ENCODE measurements at regions not wholly inside any gene's neighbourhood (a gene's known extent, or its start where the extent isn't known, plus 50 kb on each side); places are given as distances from the start of the nearest gene placed in this dataset.

- Histone ChIP-seq H3K9me1 (ENCODE audit: control insufficient read depth, extremely low read depth, insufficient read depth, low read length) (no peaks in the 10 kb centered on the region), H3K27me3 (ENCODE audit: control insufficient read depth, extremely low read depth, insufficient read depth, low read length) (no peaks in the 10 kb centered on the region), H3K36me3 (ENCODE audit: control insufficient read depth in 2 of 2, extremely low read depth in 1 of 2, insufficient read depth in 2 of 2, low read length in 2 of 2) (no peaks in the 10 kb centered on the region), H4K20me1 (ENCODE audit: control insufficient read depth, extremely low read depth, insufficient read depth, low read length) (no peaks in the 10 kb centered on the region), H3K4me1 (ENCODE audit: control insufficient read depth, extremely low read depth, insufficient read depth, low read length) (peaks cover 19% of the 10 kb centered on the region), H3K79me2 (ENCODE audit: control insufficient read depth, insufficient read depth, low read length) (no peaks in the 10 kb centered on the region), H2AFZ (ENCODE audit: control insufficient read depth, low read length) (no peak overlapping the region), H3K4me2 (ENCODE audit: control insufficient read depth, extremely low read depth, insufficient read depth, low read depth, low read length) (no peak overlapping the region), H3K4me3 (ENCODE audit: control insufficient read depth in 2 of 3, extremely low read depth in 1 of 3, insufficient read depth in 2 of 3, low read depth in 1 of 3, low read length in 3 of 3) (no peak overlapping the region), H3K27ac (ENCODE audit: control insufficient read depth, insufficient read depth, low read length) (no peak overlapping the region), H3K9me3 (ENCODE audit: control insufficient read depth, low read depth, low read length) (no peaks in the 10 kb centered on the region), H3K9ac (ENCODE audit: control insufficient read depth, extremely low read depth, insufficient read depth, low read length) (no peak overlapping the region)
- dilution Hi-C loops (cut with MboI; ENCODE audit: extremely low pct_ligation_motif_present, low sequenced_read_pairs) = no loop called here
- DNase-seq (ENCODE audit: low read depth, low spot score) (no peak), FAIRE-seq (no peak)
- TF ChIP-seq CTCF (optimal IDR thresholded peaks at IDR 0.05 in 1 of 3, IDR thresholded peaks at IDR 0.05 in 1 of 3, conservative IDR thresholded peaks at IDR 0.05 in 1 of 3; ENCODE audit: extremely low read depth in 1 of 3, insufficient read depth in 2 of 3, low read length in 3 of 3) = no peak
- TF ChIP-seq EZH2 (IDR thresholded peaks at IDR 0.05; ENCODE audit: low read length) = no peak
Observed at GRCh38 chr10:88045096-88045495, 181.7 kb downstream of the PTEN start.

DNA sequence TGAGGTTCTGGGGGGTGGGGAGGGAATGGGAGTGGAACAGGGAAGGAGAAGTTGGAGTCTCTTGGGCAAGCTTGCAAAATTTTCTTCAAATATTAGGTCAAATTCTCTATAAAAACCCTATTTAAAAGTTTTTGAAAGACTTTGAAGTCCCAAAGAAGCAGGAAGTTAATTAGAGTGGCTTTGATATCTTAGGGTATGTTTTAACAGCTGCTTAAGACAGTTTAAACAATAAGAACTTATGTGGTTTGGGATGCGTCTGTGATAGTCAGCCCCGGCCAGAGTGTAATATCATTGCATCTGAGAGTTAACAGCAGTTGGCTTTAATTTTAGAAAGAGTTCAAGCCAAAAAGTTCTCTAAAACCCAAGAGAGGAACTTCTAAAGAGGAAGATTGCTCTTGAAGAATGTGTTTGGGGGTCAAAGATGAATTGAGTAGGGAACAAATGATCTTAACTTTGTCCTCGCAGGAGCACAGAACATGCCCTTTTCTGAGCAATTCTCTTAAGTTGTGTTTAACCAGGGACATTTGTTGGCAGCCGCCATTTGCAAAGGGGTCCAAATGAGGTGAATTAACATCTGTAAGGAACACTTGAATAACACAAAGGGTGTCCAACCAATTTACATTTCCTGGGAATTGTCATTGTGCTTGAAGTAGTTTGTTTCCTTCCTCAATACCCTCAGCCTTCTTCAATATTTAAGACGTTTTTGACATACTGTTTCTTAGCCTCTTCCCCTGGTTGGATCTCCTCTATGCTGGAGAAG is 182.4 kb downstream of the PTEN start:
- no peak overlapping the region for H3K4me3 ChIP-seq (ENCODE audit: control insufficient read depth in 2 of 3, extremely low read depth in 1 of 3, insufficient read depth in 2 of 3, low read depth in 1 of 3, low read length in 3 of 3)
- no peak overlapping the region for H3K27ac ChIP-seq (ENCODE audit: control insufficient read depth, insufficient read depth, low read length)
- H3K9ac ChIP-seq (ENCODE audit: control insufficient read depth, extremely low read depth, insufficient read depth, low read length) = no peak overlapping the region
- H2AFZ ChIP-seq (ENCODE audit: control insufficient read depth, low read length) = no peak overlapping the region
- H3K9me3 ChIP-seq (ENCODE audit: control insufficient read depth, low read depth, low read length) = no peaks in the 10 kb centered on the region
- peaks cover 19% of the 10 kb centered on the region for H3K4me1 ChIP-seq (ENCODE audit: control insufficient read depth, extremely low read depth, insufficient read depth, low read length)
- H3K79me2 ChIP-seq (ENCODE audit: control insufficient read depth, insufficient read depth, low read length) = no peaks in the 10 kb centered on the region
- TF ChIP-seq EZH2 (IDR thresholded peaks at IDR 0.05; ENCODE audit: low read length) (no peak), CTCF (optimal IDR thresholded peaks at IDR 0.05 in 1 of 3, IDR thresholded peaks at IDR 0.05 in 1 of 3, conservative IDR thresholded peaks at IDR 0.05 in 1 of 3; ENCODE audit: extremely low read depth in 1 of 3, insufficient read depth in 2 of 3, low read length in 3 of 3) (no peak)
- H3K27me3 ChIP-seq (ENCODE audit: control insufficient read depth, extremely low read depth, insufficient read depth, low read length) = no peaks in the 10 kb centered on the region
- H4K20me1 ChIP-seq (ENCODE audit: control insufficient read depth, extremely low read depth, insufficient read depth, low read length) = no peaks in the 10 kb centered on the region
- H3K9me1 ChIP-seq (ENCODE audit: control insufficient read depth, extremely low read depth, insufficient read depth, low read length) = no peaks in the 10 kb centered on the region
- H3K36me3 ChIP-seq (ENCODE audit: control insufficient read depth in 2 of 2, extremely low read depth in 1 of 2, insufficient read depth in 2 of 2, low read length in 2 of 2) = no peaks in the 10 kb centered on the region
- dilution Hi-C loops (cut with MboI; ENCODE audit: extremely low pct_ligation_motif_present, low sequenced_read_pairs) = no loop called here
- H3K4me2 ChIP-seq (ENCODE audit: control insufficient read depth, extremely low read depth, insufficient read depth, low read depth, low read length) = no peak overlapping the region
- no peak for FAIRE-seq
- DNase-seq (ENCODE audit: low read depth, low spot score) = no peak
